Chondrocyte (in vitro differentiated cells): ENCODE measurements at regions not wholly inside any gene's neighbourhood (a gene's known extent, or its start where the extent isn't known, plus 50 kb on each side); places are given as distances from the start of the nearest gene placed in this dataset.

ENCODE experiments used
- DNase-seq: peaks from one replicate; pipeline ENCODE4 v3.0.0; 2021; ENCODE audit warnings: mixed read lengths, low spot score
- H3K27ac Mint-ChIP-seq: one replicate; pipeline ENCODE4 v1.8.0; 2021; ENCODE audit warnings: mild to moderate bottlenecking, moderate library complexity, mixed read lengths; ENCODE audit not compliant: unreplicated experiment
- H3K27me3 Mint-ChIP-seq: 2 replicates; pipeline ENCODE4 v1.8.0; 2021; ENCODE audit warnings: low read depth, mixed read lengths
- H3K36me3 Mint-ChIP-seq: 2 replicates; pipeline ENCODE4 v1.8.0; 2021; ENCODE audit warnings: low read depth, mixed read lengths
- H3K4me1 Mint-ChIP-seq: 2 replicates; pipeline ENCODE4 v1.8.0; 2021; ENCODE audit warnings: low read depth, mild to moderate bottlenecking, mixed read lengths
- H3K4me3 Mint-ChIP-seq: one replicate; pipeline ENCODE4 v1.8.0; 2021; ENCODE audit warnings: mild to moderate bottlenecking, moderate library complexity, mixed read lengths; ENCODE audit not compliant: unreplicated experiment
- H3K9me3 Mint-ChIP-seq: 2 replicates; pipeline ENCODE4 v1.8.0; 2021; ENCODE audit warnings: low read depth, mixed read lengths
- TF ChIP-seq, protein P1 (sequence below): fragments of 200-600 bp; sonication (generic); IDR thresholded peaks from 2 replicates; pipeline ENCODE4 v1.5.0; 2021; ENCODE audit warnings: antibody characterized with exemption, mild to moderate bottlenecking, moderate library complexity

DNA sequence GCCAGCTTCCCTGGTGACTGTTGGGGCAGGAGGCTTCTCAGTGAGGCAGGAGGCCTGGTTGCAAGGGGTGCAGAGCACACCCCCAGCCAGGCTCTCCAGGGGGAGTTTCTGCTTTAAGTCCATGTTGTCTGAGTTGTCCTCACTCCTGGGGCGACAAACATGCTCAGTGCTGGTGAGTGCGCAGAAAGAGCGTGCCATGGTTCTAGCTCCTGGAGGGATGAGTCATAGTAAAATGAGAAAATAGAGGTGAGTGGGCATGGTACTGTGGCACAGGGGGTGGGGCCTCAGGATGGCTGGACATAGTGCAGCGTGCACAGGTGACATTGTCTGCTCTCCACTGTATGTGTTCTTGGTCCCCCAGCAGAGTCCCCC is 457.2 kb upstream of the HS6ST1 start:
- Mint-ChIP-seq H3K36me3 (no peaks in the 10 kb centered on the region), H3K4me3 (no peak overlapping the region), H3K27ac (no peak overlapping the region), H3K4me1 (no peaks in the 10 kb centered on the region), H3K9me3 (no peaks in the 10 kb centered on the region), H3K27me3 (peaks cover 17% of the 10 kb centered on the region)
- peak; percentile 30 for DNase-seq
- TF ChIP-seq, protein P1, sequence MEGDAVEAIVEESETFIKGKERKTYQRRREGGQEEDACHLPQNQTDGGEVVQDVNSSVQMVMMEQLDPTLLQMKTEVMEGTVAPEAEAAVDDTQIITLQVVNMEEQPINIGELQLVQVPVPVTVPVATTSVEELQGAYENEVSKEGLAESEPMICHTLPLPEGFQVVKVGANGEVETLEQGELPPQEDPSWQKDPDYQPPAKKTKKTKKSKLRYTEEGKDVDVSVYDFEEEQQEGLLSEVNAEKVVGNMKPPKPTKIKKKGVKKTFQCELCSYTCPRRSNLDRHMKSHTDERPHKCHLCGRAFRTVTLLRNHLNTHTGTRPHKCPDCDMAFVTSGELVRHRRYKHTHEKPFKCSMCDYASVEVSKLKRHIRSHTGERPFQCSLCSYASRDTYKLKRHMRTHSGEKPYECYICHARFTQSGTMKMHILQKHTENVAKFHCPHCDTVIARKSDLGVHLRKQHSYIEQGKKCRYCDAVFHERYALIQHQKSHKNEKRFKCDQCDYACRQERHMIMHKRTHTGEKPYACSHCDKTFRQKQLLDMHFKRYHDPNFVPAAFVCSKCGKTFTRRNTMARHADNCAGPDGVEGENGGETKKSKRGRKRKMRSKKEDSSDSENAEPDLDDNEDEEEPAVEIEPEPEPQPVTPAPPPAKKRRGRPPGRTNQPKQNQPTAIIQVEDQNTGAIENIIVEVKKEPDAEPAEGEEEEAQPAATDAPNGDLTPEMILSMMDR, result no peak

DNA sequence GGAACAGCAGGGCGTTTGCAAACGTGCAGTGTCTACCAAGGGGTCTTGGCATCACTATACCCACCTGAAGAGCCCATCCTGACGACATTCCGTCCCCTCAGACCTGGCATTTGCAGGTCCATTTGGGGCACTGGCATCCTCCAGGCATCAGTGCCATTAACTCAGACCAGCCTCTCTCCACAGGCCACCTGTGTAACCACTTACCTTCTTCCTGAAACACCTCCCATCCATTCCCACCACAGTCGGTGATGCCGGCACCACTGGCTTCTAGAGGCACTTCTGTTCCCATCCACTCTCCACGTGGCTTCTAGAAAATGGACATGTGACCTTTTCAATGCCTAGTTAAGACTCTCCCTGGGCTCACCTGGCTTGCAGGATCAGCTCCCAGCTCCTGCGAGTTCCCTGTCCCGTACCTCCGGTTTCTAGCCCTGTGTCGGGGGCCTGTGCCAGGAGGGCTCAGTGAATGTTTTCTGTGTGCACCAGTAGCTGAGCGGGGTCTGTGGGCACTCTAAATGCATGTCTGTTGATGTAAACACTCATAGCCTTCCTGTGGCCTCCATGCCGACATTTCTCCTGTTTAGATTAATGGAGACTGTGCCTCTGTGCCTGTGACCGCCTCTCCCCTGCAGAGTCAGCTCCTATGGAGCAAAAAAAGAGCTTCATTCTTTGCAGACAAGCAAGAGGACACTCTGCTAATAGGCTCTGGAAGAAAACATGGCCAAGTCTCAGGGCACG is 458.0 kb upstream of the HS6ST1 start:
- H3K9me3 Mint-ChIP-seq, result no peaks in the 10 kb centered on the region
- H3K27ac Mint-ChIP-seq, result no peak overlapping the region
- H3K27me3 Mint-ChIP-seq, result peaks cover 17% of the 10 kb centered on the region
- DNase-seq, result peak; percentile 54
- no peak overlapping the region for H3K4me3 Mint-ChIP-seq
- TF ChIP-seq, protein P1, result no peak
- no peaks in the 10 kb centered on the region for H3K36me3 Mint-ChIP-seq
- no peaks in the 10 kb centered on the region for H3K4me1 Mint-ChIP-seq

DNA sequence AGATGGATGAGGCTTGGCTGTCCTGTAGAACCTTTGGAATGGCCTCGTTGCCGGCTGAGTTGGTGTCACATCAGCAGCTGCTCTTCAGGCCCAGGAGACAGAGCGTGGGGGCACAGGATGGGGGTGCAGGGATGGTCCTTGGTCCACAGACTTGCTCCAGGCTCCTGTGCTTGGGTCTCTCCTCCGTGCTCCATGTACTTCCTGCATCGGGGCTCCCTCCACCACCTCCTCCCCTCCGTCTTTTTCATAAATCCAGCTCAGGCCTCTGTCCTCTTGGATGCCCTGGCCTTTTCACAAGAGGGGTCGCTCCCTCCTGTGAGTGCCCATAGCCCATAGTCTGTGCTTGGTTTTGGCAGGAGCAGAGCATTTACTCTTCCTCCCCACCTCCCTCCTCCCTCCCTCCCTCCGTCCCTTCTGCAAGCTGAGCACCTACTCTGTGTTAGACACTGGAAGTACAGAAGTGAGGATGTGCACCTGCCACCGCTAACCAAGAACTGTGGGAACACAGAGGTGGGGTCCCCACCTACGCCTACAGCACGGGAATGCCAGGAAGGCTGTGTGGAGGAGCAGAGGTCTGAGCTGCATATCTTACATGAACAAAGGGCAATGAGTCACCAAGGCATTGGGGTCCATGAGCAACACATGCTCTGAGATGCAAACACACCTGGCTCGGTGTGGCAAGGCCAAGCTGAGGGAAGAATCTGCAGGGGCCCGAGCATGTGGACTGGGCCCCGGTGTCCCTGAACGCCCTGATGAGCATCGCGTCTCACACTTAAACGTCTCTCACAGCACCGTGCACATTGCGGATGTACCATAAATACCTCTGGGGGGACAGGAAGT is 458.7 kb upstream of the HS6ST1 start:
- peak; percentile 59 for DNase-seq
- peaks cover 20% of the 10 kb centered on the region for H3K27me3 Mint-ChIP-seq
- no peak overlapping the region for H3K4me3 Mint-ChIP-seq
- H3K9me3 Mint-ChIP-seq, result no peaks in the 10 kb centered on the region
- H3K36me3 Mint-ChIP-seq, result no peaks in the 10 kb centered on the region
- no peak overlapping the region for H3K27ac Mint-ChIP-seq
- TF ChIP-seq, protein P1, result no peak
- no peaks in the 10 kb centered on the region for H3K4me1 Mint-ChIP-seq

DNA sequence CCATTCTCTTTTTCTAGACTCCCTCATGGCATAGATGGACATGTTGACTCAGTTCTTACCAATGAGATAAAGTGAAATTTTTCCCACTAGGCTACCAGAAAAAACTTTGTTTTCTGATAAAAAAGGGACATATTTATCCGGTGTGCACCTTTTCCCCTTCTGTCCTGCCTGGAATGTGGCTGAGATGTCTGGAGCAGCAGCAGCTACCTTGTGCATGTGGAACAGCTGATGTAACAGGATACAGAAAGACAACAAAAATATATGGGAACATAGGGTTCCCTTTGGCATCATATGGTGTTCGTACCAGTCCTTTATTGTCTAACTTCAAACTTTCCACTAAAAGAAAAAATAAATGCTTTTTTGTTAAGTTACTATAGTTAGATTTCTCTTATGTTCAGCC is 460.2 kb upstream of the HS6ST1 start:
- H3K36me3 Mint-ChIP-seq, result no peaks in the 10 kb centered on the region
- TF ChIP-seq, protein P1, result no peak
- no peak overlapping the region for H3K27ac Mint-ChIP-seq
- H3K9me3 Mint-ChIP-seq, result no peaks in the 10 kb centered on the region
- no peak for DNase-seq
- no peaks in the 10 kb centered on the region for H3K4me1 Mint-ChIP-seq
- H3K27me3 Mint-ChIP-seq, result peaks cover 20% of the 10 kb centered on the region
- H3K4me3 Mint-ChIP-seq, result no peak overlapping the region

DNA sequence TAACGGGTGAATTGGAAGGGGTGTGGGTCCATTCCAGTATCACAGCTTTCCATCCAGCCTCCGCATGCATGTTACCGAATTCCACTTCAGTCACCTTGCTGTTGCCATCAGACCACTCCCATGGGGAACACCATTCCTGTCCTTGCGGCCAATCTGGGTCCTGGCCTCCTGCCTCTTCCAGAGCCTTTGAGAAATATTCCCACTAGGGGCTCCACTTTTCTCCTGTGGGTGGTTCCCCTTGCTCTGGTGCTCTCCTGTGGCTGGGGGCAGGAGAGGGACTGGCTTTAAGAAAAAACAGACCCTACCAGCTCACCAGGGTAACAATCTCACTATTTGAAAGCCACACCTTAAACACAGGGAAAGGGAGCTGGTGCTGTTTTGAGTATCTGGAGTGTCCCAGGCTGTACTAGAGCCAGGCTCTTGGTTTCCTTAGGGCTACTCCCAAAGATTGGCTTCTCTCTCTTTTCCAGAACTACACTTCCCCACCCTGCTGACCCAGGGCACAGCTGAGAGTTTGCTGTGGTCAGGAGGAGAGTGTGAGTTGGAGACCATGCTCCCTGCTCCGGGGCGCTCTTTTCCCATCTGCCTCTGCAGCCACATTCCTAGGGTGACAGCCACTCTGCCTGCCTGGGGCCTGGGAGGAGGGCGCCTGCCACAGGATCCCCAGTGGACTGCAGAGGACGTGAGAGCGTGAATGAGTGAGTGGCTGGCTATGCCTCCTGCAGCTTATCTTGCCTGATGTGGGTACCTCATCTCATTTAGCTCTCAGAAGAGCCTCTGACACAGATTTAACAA is 460.8 kb upstream of the HS6ST1 start:
- no peak overlapping the region for H3K27ac Mint-ChIP-seq
- TF ChIP-seq, protein P1, result no peak
- peak; percentile 34 for DNase-seq
- peaks cover 22% of the 10 kb centered on the region for H3K27me3 Mint-ChIP-seq
- no peaks in the 10 kb centered on the region for H3K4me1 Mint-ChIP-seq
- H3K36me3 Mint-ChIP-seq, result no peaks in the 10 kb centered on the region
- no peak overlapping the region for H3K4me3 Mint-ChIP-seq
- no peaks in the 10 kb centered on the region for H3K9me3 Mint-ChIP-seq
